Activated CD4-positive, CD25-positive, alpha-beta regulatory T cell (primary cell): ENCODE measurements at regions not wholly inside any gene's neighbourhood (a gene's known extent, or its start where the extent isn't known, plus 50 kb on each side); places are given as distances from the start of the nearest gene placed in this dataset.

Experiments used
- DNase-seq, 4 experiments: peaks; one replicate each; lab custom pipeline; 2025; lab: John Stamatoyannopoulos, UW

GRCh38 chr7:113710310-113711096 is 208.3 kb downstream of the PPP1R3A start:
- DNase-seq, result peak in 2 of 4 experiments; percentile 1 to 2

GRCh38 chr7:113705439-113705838 is 213.4 kb downstream of the PPP1R3A start:
- no peak for DNase-seq

- DNase-seq, result no peak
Observed at GRCh38 chr7:113698556-113699220, 220.1 kb downstream of the PPP1R3A start.

- DNase-seq, result no peak
Observed at GRCh38 chr7:113694149-113694548, 224.7 kb downstream of the PPP1R3A start.

GRCh38 chr7:113684165-113684564 is 234.6 kb downstream of the PPP1R3A start:
- no peak for DNase-seq

- DNase-seq, result no peak
Observed at GRCh38 chr7:113677811-113678210, 241.0 kb downstream of the PPP1R3A start.

- no peak for DNase-seq
Observed at GRCh38 chr7:113664867-113665266, 253.9 kb downstream of the PPP1R3A start.

GRCh38 chr7:113659416-113659815 is 259.4 kb downstream of the PPP1R3A start:
- no peak for DNase-seq

- no peak for DNase-seq
Observed at GRCh38 chr7:113657603-113658002, 261.2 kb downstream of the PPP1R3A start.

- DNase-seq, result no peak
Observed at GRCh38 chr7:113652501-113652900, 266.3 kb downstream of the PPP1R3A start.

GRCh38 chr7:113649556-113649955 is 269.3 kb downstream of the PPP1R3A start:
- no peak for DNase-seq

GRCh38 chr7:113639221-113639620 is 279.6 kb downstream of the PPP1R3A start:
- no peak for DNase-seq

GRCh38 chr7:113636727-113637421 is 281.9 kb downstream of the PPP1R3A start:
- DNase-seq, result no peak

- DNase-seq, result no peak
Observed at GRCh38 chr7:113635492-113635891, 283.3 kb downstream of the PPP1R3A start.

- DNase-seq, result no peak
Observed at GRCh38 chr7:113633073-113633472, 285.7 kb downstream of the PPP1R3A start.

- DNase-seq, result no peak
Observed at GRCh38 chr7:113628948-113629847, 289.6 kb downstream of the PPP1R3A start.

- DNase-seq, result no peak
Observed at GRCh38 chr7:113625494-113626102, 293.2 kb downstream of the PPP1R3A start.

- no peak for DNase-seq
Observed at GRCh38 chr7:113622796-113623195, 296.0 kb downstream of the PPP1R3A start.

- no peak for DNase-seq
Observed at GRCh38 chr7:113610572-113610971, 308.2 kb downstream of the PPP1R3A start.

GRCh38 chr7:113608782-113609181 is 310.0 kb downstream of the PPP1R3A start:
- no peak for DNase-seq

- DNase-seq, result no peak
Observed at GRCh38 chr7:113606325-113606724, 312.5 kb downstream of the PPP1R3A start.
